Stomach (tissue), 8 donors: ENCODE measurements at regions not wholly inside any gene's neighbourhood (a gene's known extent, or its start where the extent isn't known, plus 50 kb on each side); places are given as distances from the start of the nearest gene placed in this dataset.

Experiments
- DNase-seq, 2 donors: peaks; one replicate each; pipeline versions ENCODE4 v3.0.0 to v3.0.0-alpha.2; 2013 to 2019
- H3K27ac ChIP-seq, 5 donors: fragments of 200-600 bp in 4 of 5; sonication (generic) in 4 of 5; one replicate each; pipeline ENCODE4 v1.5.1; 2013 to 2019; ENCODE audit warnings: mild to moderate bottlenecking in 1 of 5, moderate library complexity in 1 of 5
- H3K27me3 ChIP-seq, 3 donors: fragments of 200-600 bp; sonication (generic); one replicate each; pipeline ENCODE4 v1.5.1; 2017 to 2019; ENCODE audit warnings: mixed run types in 1 of 3
- H3K36me3 ChIP-seq, 4 donors: fragments of 200-600 bp; sonication (generic); 1 replicate in 3 of 4; 2 replicates in 1 of 4; pipeline ENCODE4 v1.5.1; 2016 to 2019
- H3K4me1 ChIP-seq, 4 donors: fragments of 200-600 bp; sonication (generic); one replicate each; pipeline ENCODE4 v1.5.1; 2016 to 2019
- H3K4me3 ChIP-seq, 4 donors: fragments of 200-600 bp; sonication (generic) in 3 of 4; one replicate each; pipeline ENCODE4 v1.5.1; 2016 to 2019; ENCODE audit warnings: mild to moderate bottlenecking in 1 of 4
- H3K9me3 ChIP-seq, 4 donors: fragments of 200-600 bp; sonication (generic); one replicate each; pipeline ENCODE4 v1.5.1; 2016 to 2019
- CTCF ChIP-seq, 7 experiments: fragments of 450-650 bp in 4 of 7; fragments of 200-600 bp in 3 of 7; sonication (generic) in 3 of 7; IDR thresholded peaks; one replicate each; pipeline ENCODE4 v1.5.1; 2016 to 2019; ENCODE audit warnings: antibody characterized with exemption in 7 of 7, control low read depth in 2 of 7, mild to moderate bottlenecking in 1 of 7
- EP300 ChIP-seq: sonication (generic); formaldehyde crosslinking; IDR thresholded peaks from one replicate; pipeline ENCODE4 v1.6.1; 2017; ENCODE audit warnings: antibody characterized with exemption
- POLR2A ChIP-seq, 4 donors: fragments of 450-650 bp; IDR thresholded peaks; one replicate each; pipeline ENCODE4 v1.6.1; 2016; ENCODE audit warnings: antibody characterized with exemption in 4 of 4, control low read depth in 2 of 4, mild to moderate bottlenecking in 1 of 4, moderate library complexity in 1 of 4
- POLR2AphosphoS5 ChIP-seq, 3 donors: sonication (generic); formaldehyde crosslinking; IDR thresholded peaks; one replicate each; pipeline ENCODE4 v1.6.1; 2016; ENCODE audit warnings: antibody characterized with exemption in 3 of 3
- WGBS, 5 donors: extraction: QIAGEN DNeasy Blood & Tissue Kit in 3 of 5; methylation state at CpG; one replicate each; pipeline versions ENCODE4 v1.1.5 to v1.1.7; 2013 to 2018; 5-methylcytosine and 5-hydroxymethylcytosine counted together
- intact Hi-C: fragments of 100-400 bp; cut with DNase I; formaldehyde crosslinking; loops from one replicate; pipeline ENCODE4 v1.15.1; 2023; ENCODE audit warnings: low total_unique reads
- donor health status: healthy with polysubstance abuse.
- donor health status: Bipolar disorder and iron deficiency.
- donor health status: healthy.

GRCh38 chr14:61188978-61189808 lies 91.9 kb downstream of the TMEM30B start:
- Histone ChIP-seq H3K4me1 (peaks cover 0 to 9% (median 6%) of the 10 kb centered on the region in 4 donors), H3K27me3 (peaks cover 0 to 24% (median 0%) of the 10 kb centered on the region in 3 donors), H3K4me3 (peak overlapping the region; percentile 29 to 44 (median 40)), H3K27ac (peak overlapping the region in 3 of 5 donors; percentile 25 to 54 (median 53)), H3K36me3 (no peaks in the 10 kb centered on the region), H3K9me3 (no peaks in the 10 kb centered on the region)
- DNase-seq = peak; percentile 63 to 86
- WGBS, 5 donors = 4 to 15% (median 10%) methylated on average over 27 of the region's 27 CpGs
- intact Hi-C loops = no loop called here
- TF ChIP-seq POLR2A (IDR thresholded peaks at IDR 0.05) (no peak), CTCF (IDR thresholded peaks at IDR 0.05) (peak in 4 of 7 experiments; percentile 19 to 45 (median 32)), POLR2AphosphoS5 (IDR thresholded peaks at IDR 0.05) (no peak)

GRCh38 chr14:61188196-61188595 lies 92.9 kb downstream of the TMEM30B start:
- no peaks in the 10 kb centered on the region for H3K36me3 ChIP-seq

GRCh38 chr14:61187196-61187905 lies 93.8 kb downstream of the TMEM30B start:
- H3K9me3 ChIP-seq = no peaks in the 10 kb centered on the region
- intact Hi-C loops = no loop called here
- H3K4me3 ChIP-seq = no peak overlapping the region
- WGBS, 5 donors = 49 to 78% (median 74%) methylated on average over 10 of the region's 10 CpGs
- TF ChIP-seq EP300 (no peak), POLR2AphosphoS5 (IDR thresholded peaks at IDR 0.05) (no peak), CTCF (IDR thresholded peaks at IDR 0.05) (no peak), POLR2A (IDR thresholded peaks at IDR 0.05) (no peak)
- H3K27ac ChIP-seq = no peak overlapping the region
- H3K36me3 ChIP-seq = no peaks in the 10 kb centered on the region
- DNase-seq = peak in 1 of 2 donors; percentile 29
- peaks cover 0 to 9% (median 6%) of the 10 kb centered on the region in 4 donors for H3K4me1 ChIP-seq
- H3K27me3 ChIP-seq = peaks cover 0 to 24% (median 0%) of the 10 kb centered on the region in 3 donors

More at GRCh38 chr14:61188196-61188595, 92.9 kb downstream of the TMEM30B start:
- intact Hi-C loops = no loop called here
- 32 to 78% (median 73%) methylated on average over 5 to 20 of the region's 21 CpGs for WGBS, 5 donors
- H3K27me3 ChIP-seq = peaks cover 0 to 24% (median 0%) of the 10 kb centered on the region in 3 donors
- peak in 1 of 2 donors; percentile 54 for DNase-seq
- H3K27ac ChIP-seq = peak overlapping the region in 1 of 5 donors; percentile 25
- TF ChIP-seq EP300 = no peak
- TF ChIP-seq POLR2AphosphoS5 (IDR thresholded peaks at IDR 0.05) = no peak
- no peak for TF ChIP-seq POLR2A (IDR thresholded peaks at IDR 0.05)
- TF ChIP-seq CTCF (IDR thresholded peaks at IDR 0.05) = no peak
- peak overlapping the region; percentile 26 to 44 (median 33) for H3K4me3 ChIP-seq
- no peaks in the 10 kb centered on the region for H3K9me3 ChIP-seq
- peaks cover 0 to 9% (median 6%) of the 10 kb centered on the region in 4 donors for H3K4me1 ChIP-seq

- 80 to 91% (median 85%) methylated on average over 7 of the region's 7 CpGs for WGBS, 5 donors
- intact Hi-C loops = no loop called here
Measured at GRCh38 chr14:61186341-61187195, 94.6 kb downstream of the TMEM30B start.

More at GRCh38 chr14:61186341-61187195, 94.6 kb downstream of the TMEM30B start:
- peaks cover 0 to 24% (median 0%) of the 10 kb centered on the region in 3 donors for H3K27me3 ChIP-seq
- peaks cover 0 to 9% (median 6%) of the 10 kb centered on the region in 4 donors for H3K4me1 ChIP-seq
- H3K9me3 ChIP-seq = no peaks in the 10 kb centered on the region
- no peaks in the 10 kb centered on the region for H3K36me3 ChIP-seq
- H3K4me3 ChIP-seq = no peak overlapping the region
- DNase-seq = peak in 1 of 2 donors; percentile 23
- no peak overlapping the region for H3K27ac ChIP-seq
- TF ChIP-seq POLR2A (IDR thresholded peaks at IDR 0.05) = no peak
- TF ChIP-seq POLR2AphosphoS5 (IDR thresholded peaks at IDR 0.05) = no peak
- no peak for TF ChIP-seq EP300
- no peak for TF ChIP-seq CTCF (IDR thresholded peaks at IDR 0.05)
